ENCODE measurements at regions not wholly inside any gene's neighbourhood (a gene's known extent, or its start where the extent isn't known, plus 50 kb on each side); places are given as distances from the start of the nearest gene placed in this dataset.
"Not testable (repeated sequence)": the region's sequence is repeated elsewhere in the genome, so short reads cannot be mapped to it uniquely, and the experiment has no call there.

DNA sequence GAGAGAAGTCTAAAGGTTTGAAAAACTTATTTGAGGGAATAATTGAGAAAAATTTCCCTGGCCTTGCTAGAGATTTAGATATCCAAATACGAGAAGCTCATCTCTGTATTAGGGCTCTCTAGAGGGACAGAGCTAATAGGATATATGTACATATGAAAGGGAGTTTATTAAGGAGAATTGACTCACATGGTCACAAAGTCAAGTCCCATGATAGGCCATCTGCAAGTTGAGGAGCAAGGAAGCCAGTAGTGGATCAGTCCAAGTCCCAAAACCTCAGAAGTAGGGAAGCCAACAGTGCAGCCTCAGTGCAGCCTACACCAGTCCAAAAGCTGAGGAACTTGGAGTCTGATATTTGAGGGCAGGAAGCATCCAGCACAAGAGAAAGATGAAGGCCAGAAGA lies 126.7 kb downstream of the PJA2 start:
- DNase-seq, result not testable (repeated sequence)

- no peak for DNase-seq
Observed at GRCh38 chr5:109281136-109281690, 128.6 kb downstream of the PJA2 start.

DNA sequence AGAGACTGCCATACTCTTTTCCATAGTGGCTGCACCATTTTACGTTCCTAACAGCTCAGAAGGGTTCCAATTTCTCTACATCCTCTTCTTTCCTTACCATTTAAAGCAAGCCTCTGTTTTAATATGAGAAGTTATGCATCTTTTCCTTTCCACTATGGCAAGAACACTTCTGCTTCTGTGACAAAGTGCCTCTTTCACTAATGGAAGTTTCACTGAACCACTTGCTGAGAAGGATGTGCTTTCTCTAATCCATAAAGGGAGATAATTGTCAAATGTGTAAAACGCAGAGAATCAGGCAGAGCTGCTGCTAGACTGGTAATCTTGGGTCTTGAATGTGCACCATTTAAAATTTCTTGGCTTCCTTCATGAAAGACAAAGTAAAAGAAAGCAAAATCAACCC lies 131.6 kb downstream of the PJA2 start:
- DNase-seq, result no peak

DNA sequence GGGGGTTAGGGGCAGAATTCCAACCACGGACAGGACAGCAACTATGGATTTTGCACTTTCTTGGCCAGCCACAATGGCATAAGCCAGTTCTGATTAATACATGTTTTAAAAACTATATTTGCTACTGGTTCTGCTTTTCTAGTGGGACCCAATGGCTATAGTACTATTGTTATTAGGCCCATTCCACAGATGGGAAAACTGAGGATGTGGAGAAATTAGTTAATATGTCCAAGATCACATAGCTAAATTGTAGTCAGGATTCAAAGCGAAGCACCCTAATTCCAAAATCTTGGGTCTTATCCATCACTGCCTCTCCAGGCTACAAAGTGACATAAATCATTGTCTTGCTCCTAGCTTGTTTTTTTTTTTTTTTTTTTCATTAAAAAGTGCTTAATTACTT lies 133.9 kb downstream of the PJA2 start:
- no peak for DNase-seq

DNA sequence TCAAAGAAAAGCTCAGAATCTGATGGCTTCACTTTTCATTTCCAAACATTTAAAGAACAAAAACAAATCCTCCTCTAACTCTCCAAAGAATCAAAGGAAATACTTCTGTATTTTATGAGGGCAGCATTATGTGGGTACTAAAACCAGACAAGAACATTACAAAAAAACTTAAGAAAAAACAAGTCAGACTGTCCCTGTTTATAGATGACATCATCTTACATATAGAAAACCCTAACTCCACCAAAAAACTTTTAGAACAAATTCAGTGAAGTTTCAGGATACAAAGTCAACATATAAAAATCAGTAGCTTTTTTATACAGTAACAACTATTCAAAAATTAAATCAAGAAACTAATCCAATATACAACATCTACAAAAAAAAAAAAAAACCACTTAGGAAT lies 136.2 kb downstream of the PJA2 start:
- DNase-seq, result no peak

DNA sequence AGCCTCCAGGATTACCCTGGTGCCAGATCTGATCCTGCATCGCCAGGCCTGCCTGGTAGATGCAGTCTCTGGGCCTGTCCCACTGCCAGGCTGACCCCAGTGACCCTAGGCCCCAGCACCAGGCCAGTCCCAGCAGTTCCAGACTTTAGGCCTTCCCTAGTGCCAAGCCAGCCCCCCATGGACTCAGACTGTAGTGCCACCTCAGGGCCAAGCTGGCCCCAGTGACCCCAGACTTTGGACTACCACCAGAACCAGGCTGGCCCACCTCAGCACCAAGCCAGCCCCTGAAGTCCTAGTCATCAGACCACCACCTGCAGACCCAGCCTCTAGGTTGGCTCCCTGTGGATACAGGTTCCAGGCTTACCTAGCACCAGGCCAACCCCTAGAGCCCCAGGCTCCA lies 142.5 kb downstream of the PJA2 start:
- no peak for DNase-seq

DNA sequence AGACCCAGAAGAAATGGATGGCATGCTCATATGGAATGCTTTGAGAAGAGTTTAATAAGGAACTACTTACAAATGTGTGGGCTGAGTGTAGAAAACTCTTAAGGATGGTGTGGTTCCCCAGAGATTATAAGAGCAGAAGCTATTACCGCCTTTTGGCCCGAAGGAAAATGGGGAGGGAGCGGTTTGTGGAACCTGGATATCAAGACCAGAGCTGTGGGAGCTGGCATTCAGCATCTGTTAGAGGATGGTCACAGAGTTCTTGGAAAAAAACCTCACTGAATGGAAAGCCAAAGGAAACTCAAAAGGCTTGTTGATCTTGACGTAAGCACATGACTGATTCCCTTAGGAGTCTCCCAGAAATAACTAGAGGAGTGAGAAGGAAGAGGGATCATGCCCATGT lies 151.0 kb downstream of the PJA2 start:
- DNase-seq, result no peak

GRCh38 chr5:109256486-109256885 lies 153.3 kb downstream of the PJA2 start:
- DNase-seq, result peak; percentile 62

- DNase-seq, result no peak
Observed at GRCh38 chr5:109254511-109254910, 155.3 kb downstream of the PJA2 start.

GRCh38 chr5:109253262-109253661 lies 156.5 kb downstream of the PJA2 start:
- no peak for DNase-seq

GRCh38 chr5:109252731-109253130 lies 157.0 kb downstream of the PJA2 start:
- no peak for DNase-seq

DNA sequence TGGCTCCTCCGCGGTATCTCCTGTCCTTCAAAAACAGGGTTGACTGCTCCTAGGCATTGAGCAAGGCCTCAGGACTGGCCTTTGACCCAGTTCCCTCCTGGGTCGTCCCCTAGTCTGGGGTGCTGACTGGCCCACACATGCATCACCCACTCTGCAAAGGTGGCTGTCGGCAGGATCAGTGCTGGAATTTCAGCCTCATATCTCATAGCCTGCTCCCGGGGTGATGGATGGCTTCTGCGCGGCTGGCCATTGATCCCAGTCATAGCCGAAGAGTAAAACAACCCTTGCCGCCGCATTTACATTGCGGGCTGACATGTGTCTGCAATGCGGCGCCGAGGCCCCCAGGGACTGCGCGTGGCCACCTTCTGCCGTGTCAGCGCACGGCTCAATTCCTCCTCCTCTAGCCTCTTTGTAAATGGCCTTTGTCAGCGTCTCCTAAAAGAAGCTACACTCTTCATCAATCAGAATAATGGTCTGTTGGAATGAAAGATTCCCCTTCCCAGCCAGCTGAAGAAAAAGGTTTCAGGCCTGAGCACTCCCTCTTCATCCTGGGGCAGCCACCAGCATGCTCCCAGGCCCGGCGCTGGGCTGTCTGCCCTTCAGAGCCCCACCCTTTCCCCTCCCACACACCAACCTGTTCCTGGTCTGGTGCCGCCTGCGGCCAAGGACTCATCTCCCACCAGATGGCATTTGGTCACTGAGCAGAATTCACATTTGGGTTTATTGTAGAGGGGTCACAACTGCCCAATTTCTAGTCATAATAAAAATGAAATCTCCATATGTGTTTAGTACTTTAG lies 159.0 kb downstream of the PJA2 start:
- DNase-seq, result no peak

- no peak for DNase-seq
Observed at GRCh38 chr5:109250080-109250479, 159.7 kb downstream of the PJA2 start.

GRCh38 chr5:109249126-109249525 lies 160.6 kb downstream of the PJA2 start:
- no peak for DNase-seq

- DNase-seq, result no peak
Observed at GRCh38 chr5:109247986-109248385, 161.8 kb downstream of the PJA2 start.

DNA sequence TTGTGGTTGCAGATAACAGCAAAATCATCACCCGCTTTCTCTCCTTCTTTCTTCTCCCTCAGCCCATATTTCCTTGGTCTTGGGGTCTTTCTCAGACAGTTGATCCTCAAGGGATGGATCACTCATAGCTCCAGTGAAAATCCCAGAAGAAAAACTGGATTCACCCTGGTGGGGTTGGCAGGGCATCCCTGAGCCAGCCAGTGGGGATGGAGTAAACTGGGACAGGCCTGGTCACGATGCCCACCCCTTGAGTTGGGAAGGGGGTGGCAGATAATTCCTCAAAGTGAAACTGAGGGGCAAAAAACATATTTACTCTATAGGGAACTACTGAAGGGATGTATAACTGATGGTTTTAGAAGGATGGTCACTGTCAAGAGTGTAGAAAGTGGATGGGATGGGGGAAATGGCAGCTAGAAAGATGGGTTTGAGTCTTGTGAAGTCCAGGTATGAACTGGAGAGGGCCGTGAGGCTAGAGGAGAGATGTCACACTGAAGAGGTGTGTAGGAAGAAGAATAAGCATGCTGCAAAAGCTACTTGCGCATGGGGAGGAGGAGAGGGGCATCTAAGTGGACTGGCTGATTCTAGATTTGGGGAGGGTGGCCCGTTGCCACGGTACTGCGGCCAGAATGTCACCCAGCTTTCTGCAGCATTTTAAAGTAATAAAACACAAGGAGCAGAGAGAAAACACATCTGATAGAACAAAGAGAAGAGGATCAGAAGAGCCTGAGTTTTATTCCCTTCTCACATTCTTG lies 162.8 kb downstream of the PJA2 start:
- no peak for DNase-seq
